ACC112 (cell line): ENCODE measurements at regions not wholly inside any gene's neighbourhood (a gene's known extent, or its start where the extent isn't known, plus 50 kb on each side); places are given as distances from the start of the nearest gene placed in this dataset.

ENCODE experiments used
- H2AFZ ChIP-seq: fragments of 200-600 bp; sonication (generic); one replicate; pipeline ENCODE4 v1.6.0; 2017; ENCODE audit warnings: antibody characterized with exemption, low read length; ENCODE audit not compliant: unreplicated experiment
- H3K27ac ChIP-seq: fragments of 200-600 bp; sonication (generic); 2 replicates; pipeline ENCODE4 v1.5.1; 2014; ENCODE audit warnings: low read depth, mild to moderate bottlenecking, antibody characterized with exemption, low read length, moderate library complexity
- H3K27me3 ChIP-seq: fragments of 200-600 bp; sonication (generic); 2 replicates; pipeline ENCODE4 v1.6.1; 2014; ENCODE audit warnings: mild to moderate bottlenecking, antibody characterized with exemption, low read length, moderate library complexity, mixed read lengths; ENCODE audit not compliant: insufficient read depth
- H3K36me3 ChIP-seq: fragments of 200-600 bp; sonication (generic); 2 replicates; pipeline ENCODE4 v1.6.1; 2016; ENCODE audit warnings: mild to moderate bottlenecking, antibody characterized with exemption, low read length, moderate library complexity, mixed read lengths; ENCODE audit not compliant: insufficient read depth
- H3K4me1 ChIP-seq: fragments of 200-600 bp; sonication (generic); one replicate; pipeline ENCODE4 v1.6.1; 2016; ENCODE audit warnings: low read length, mixed read lengths; ENCODE audit not compliant: insufficient read depth, unreplicated experiment, control insufficient read depth
- H3K4me3 ChIP-seq: fragments of 200-600 bp; sonication (generic); 2 replicates; pipeline ENCODE4 v1.5.1; 2014; ENCODE audit warnings: mild to moderate bottlenecking, low read depth, low read length
- H3K79me2 ChIP-seq: fragments of 200-600 bp; sonication (generic); one replicate; pipeline ENCODE4 v1.6.0; 2016; ENCODE audit warnings: low read length; ENCODE audit not compliant: control insufficient read depth, unreplicated experiment, insufficient read depth

GRCh38 chr4:3703677-3704521 is 62.3 kb upstream of the ADRA2C start:
- no peaks in the 10 kb centered on the region for H3K36me3 ChIP-seq
- H3K27ac ChIP-seq: no peak overlapping the region
- H2AFZ ChIP-seq: no peak overlapping the region

GRCh38 chr4:3703343-3703676 is 62.9 kb upstream of the ADRA2C start:
- Histone ChIP-seq H3K4me1 (peaks cover 5% of the 10 kb centered on the region), H3K79me2 (no peaks in the 10 kb centered on the region), H3K4me3 (no peak overlapping the region), H3K27ac (no peak overlapping the region), H3K36me3 (no peaks in the 10 kb centered on the region), H3K27me3 (peaks cover 62% of the 10 kb centered on the region), H2AFZ (no peak overlapping the region)

More at GRCh38 chr4:3703677-3704521, 62.3 kb upstream of the ADRA2C start:
- Histone ChIP-seq H3K27me3 (peaks cover 56% of the 10 kb centered on the region), H3K79me2 (no peaks in the 10 kb centered on the region), H3K4me1 (peaks cover 5% of the 10 kb centered on the region), H3K4me3 (no peak overlapping the region)

GRCh38 chr4:3702561-3703221 is 63.5 kb upstream of the ADRA2C start:
- Histone ChIP-seq H3K4me1 (peaks cover 3% of the 10 kb centered on the region), H3K79me2 (no peaks in the 10 kb centered on the region), H3K27me3 (peaks cover 66% of the 10 kb centered on the region)

GRCh38 chr4:3701736-3702560 is 64.2 kb upstream of the ADRA2C start:
- H3K27me3 ChIP-seq: peaks cover 66% of the 10 kb centered on the region
- no peaks in the 10 kb centered on the region for H3K79me2 ChIP-seq
- no peak overlapping the region for H3K27ac ChIP-seq
- no peak overlapping the region for H3K4me3 ChIP-seq
- H3K4me1 ChIP-seq: no peaks in the 10 kb centered on the region
- no peaks in the 10 kb centered on the region for H3K36me3 ChIP-seq
- H2AFZ ChIP-seq: no peak overlapping the region

More at GRCh38 chr4:3702561-3703221, 63.5 kb upstream of the ADRA2C start:
- Histone ChIP-seq H3K27ac (no peak overlapping the region), H2AFZ (no peak overlapping the region), H3K36me3 (no peaks in the 10 kb centered on the region), H3K4me3 (no peak overlapping the region)

- H3K27me3 ChIP-seq: peaks cover 66% of the 10 kb centered on the region
These were observed 64.9 kb upstream of the ADRA2C start for GRCh38 chr4:3701271-3701734.

GRCh38 chr4:3700736-3701135 is 65.4 kb upstream of the ADRA2C start:
- Histone ChIP-seq H3K27ac (no peak overlapping the region), H3K36me3 (no peaks in the 10 kb centered on the region), H3K79me2 (no peaks in the 10 kb centered on the region), H3K27me3 (peaks cover 66% of the 10 kb centered on the region), H3K4me1 (no peaks in the 10 kb centered on the region), H2AFZ (no peak overlapping the region), H3K4me3 (no peak overlapping the region)

More at GRCh38 chr4:3701271-3701734, 64.9 kb upstream of the ADRA2C start:
- Histone ChIP-seq H3K4me3 (no peak overlapping the region), H3K27ac (no peak overlapping the region), H3K79me2 (no peaks in the 10 kb centered on the region), H3K36me3 (no peaks in the 10 kb centered on the region), H3K4me1 (no peaks in the 10 kb centered on the region), H2AFZ (no peak overlapping the region)

- Histone ChIP-seq H3K79me2 (no peaks in the 10 kb centered on the region), H2AFZ (no peak overlapping the region), H3K4me3 (no peak overlapping the region), H3K27me3 (peaks cover 64% of the 10 kb centered on the region), H3K36me3 (no peaks in the 10 kb centered on the region), H3K4me1 (no peaks in the 10 kb centered on the region), H3K27ac (no peak overlapping the region)
These were observed 66.0 kb upstream of the ADRA2C start for GRCh38 chr4:3700223-3700622.

GRCh38 chr4:3699678-3700077 is 66.5 kb upstream of the ADRA2C start:
- peaks cover 64% of the 10 kb centered on the region for H3K27me3 ChIP-seq
- no peaks in the 10 kb centered on the region for H3K79me2 ChIP-seq
- H3K4me3 ChIP-seq: no peak overlapping the region
- no peaks in the 10 kb centered on the region for H3K4me1 ChIP-seq
- no peak overlapping the region for H2AFZ ChIP-seq
- no peaks in the 10 kb centered on the region for H3K36me3 ChIP-seq
- H3K27ac ChIP-seq: no peak overlapping the region

GRCh38 chr4:3699261-3699660 is 66.9 kb upstream of the ADRA2C start:
- peaks cover 63% of the 10 kb centered on the region for H3K27me3 ChIP-seq
- no peak overlapping the region for H3K4me3 ChIP-seq
- H3K27ac ChIP-seq: no peak overlapping the region
- H3K36me3 ChIP-seq: no peaks in the 10 kb centered on the region
- H2AFZ ChIP-seq: no peak overlapping the region
- H3K4me1 ChIP-seq: no peaks in the 10 kb centered on the region
- no peaks in the 10 kb centered on the region for H3K79me2 ChIP-seq

- no peak overlapping the region for H3K27ac ChIP-seq
- H3K27me3 ChIP-seq: peaks cover 54% of the 10 kb centered on the region
- H3K4me1 ChIP-seq: no peaks in the 10 kb centered on the region
- H3K79me2 ChIP-seq: no peaks in the 10 kb centered on the region
- no peak overlapping the region for H3K4me3 ChIP-seq
- H3K36me3 ChIP-seq: no peaks in the 10 kb centered on the region
- no peak overlapping the region for H2AFZ ChIP-seq
These were observed 69.2 kb upstream of the ADRA2C start for GRCh38 chr4:3697033-3697432.
